H1 (cell line): ENCODE measurements at regions not wholly inside any gene's neighbourhood (a gene's known extent, or its start where the extent isn't known, plus 50 kb on each side); places are given as distances from the start of the nearest gene placed in this dataset.

Experiments used
- CTCF ChIA-PET: fragments of 300-600 bp; sonication (Branson Sonifier 250); formaldehyde crosslinking; loops from one replicate; lab custom pipeline; 2021; ENCODE audit not compliant: partially characterized antibody; lab: Charles Lee
- POLR2A ChIA-PET: fragments of 300-600 bp; sonication (Branson Sonifier 250); formaldehyde crosslinking; loops from one replicate; lab custom pipeline; 2021; ENCODE audit warnings: inconsistent platforms; ENCODE audit not compliant: partially characterized antibody; lab: Charles Lee
- DNase-seq, 2 experiments: peaks; one replicate each; pipeline versions ENCODE4 v3.0.0 to v3.0.0-alpha.2; 2010 to 2022; ENCODE audit warnings: low spot score in 2 of 2, low read depth in 1 of 2, mixed read lengths in 1 of 2
- FAIRE-seq: peaks from 2 replicates; lab custom pipeline; 2011; peaks lifted over from hg19 to GRCh38; lab: Jason Lieb, UNC
- H2AFZ ChIP-seq: 2 replicates; pipeline ENCODE4 v1.8.1; 2012; ENCODE audit warnings: low read length, inconsistent platforms
- H2AK5ac ChIP-seq: 2 replicates; pipeline ENCODE4 v1.6.1; 2013; ENCODE audit warnings: low read depth, low read length
- H2BK120ac ChIP-seq: replicated peaks from 2 replicates; pipeline ENCODE3; 2013; ENCODE audit warnings: low read depth, low read length, inconsistent platforms
- H2BK12ac ChIP-seq: 2 replicates; pipeline ENCODE4 v1.6.1; 2013; ENCODE audit warnings: low read depth, low read length
- H2BK15ac ChIP-seq: 2 replicates; pipeline ENCODE4 v1.6.1; 2013; ENCODE audit warnings: low read length
- H2BK20ac ChIP-seq: 2 replicates; pipeline ENCODE4 v1.6.1; 2013; ENCODE audit warnings: low read length
- H2BK5ac ChIP-seq: 2 replicates; pipeline ENCODE4 v1.6.1; 2013; ENCODE audit warnings: low read depth, low read length
- H3K14ac ChIP-seq: 2 replicates; pipeline ENCODE4 v1.6.1; 2013; ENCODE audit warnings: inconsistent platforms; ENCODE audit not compliant: insufficient read length
- H3K18ac ChIP-seq: 2 replicates; pipeline ENCODE4 v1.6.1; 2013; ENCODE audit warnings: low read length; ENCODE audit errors: extremely low read depth
- H3K23ac ChIP-seq: 2 replicates; pipeline ENCODE4 v1.6.1; 2013; ENCODE audit warnings: inconsistent platforms; ENCODE audit not compliant: insufficient read length
- H3K23me2 ChIP-seq: 2 replicates; pipeline ENCODE4 v1.6.1; 2013; ENCODE audit warnings: low read depth, low read length
- H3K27ac ChIP-seq: 2 replicates; pipeline ENCODE4 v1.6.1; 2011; ENCODE audit warnings: low read depth, low read length, inconsistent platforms
- H3K27me3 ChIP-seq, 4 experiments: replicated peaks in 1 of 4; 1 replicate in 1 of 4; 2 replicates in 3 of 4; pipeline versions ENCODE4 v1.6.1 to v1.8.1; 2011 to 2013; ENCODE audit warnings: low read length in 3 of 4, mild to moderate bottlenecking in 3 of 4, inconsistent platforms in 2 of 4, mixed read lengths in 2 of 4, moderate library complexity in 1 of 4; ENCODE audit not compliant: control insufficient read depth in 3 of 4, insufficient read depth in 3 of 4; ENCODE audit errors: extremely low read depth in 1 of 4
- H3K36me3 ChIP-seq, 4 experiments: 2 replicates each; pipeline versions ENCODE4 v1.6.1 to v1.8.1; 2011 to 2013; ENCODE audit warnings: mild to moderate bottlenecking in 4 of 4, low read length in 3 of 4, moderate library complexity in 2 of 4, control low read depth in 1 of 4, inconsistent platforms in 1 of 4; ENCODE audit not compliant: insufficient read depth in 4 of 4, control insufficient read depth in 2 of 4
- H3K4ac ChIP-seq: replicated peaks from 2 replicates; pipeline ENCODE3; 2013; ENCODE audit warnings: low read length, low read depth, mixed read lengths, inconsistent platforms; ENCODE audit not compliant: insufficient read length
- H3K4me1 ChIP-seq, 4 experiments: replicated peaks in 1 of 4; 1 replicate in 1 of 4; 2 replicates in 3 of 4; pipeline versions ENCODE4 v1.6.1 to v1.8.1; 2011 to 2013; ENCODE audit warnings: low read length in 3 of 4, inconsistent platforms in 2 of 4, mixed read lengths in 1 of 4; ENCODE audit not compliant: insufficient read depth in 4 of 4, control insufficient read depth in 3 of 4
- H3K4me2 ChIP-seq, 2 experiments: 2 replicates each; pipeline versions ENCODE4 v1.6.1 to v1.8.1; 2011 to 2013; ENCODE audit warnings: low read depth in 2 of 2, low read length in 2 of 2, control low read depth in 1 of 2, inconsistent platforms in 1 of 2, mild to moderate bottlenecking in 1 of 2; ENCODE audit not compliant: insufficient read depth in 1 of 2
- H3K4me3 ChIP-seq, 4 experiments: fragments of 200-600, 300-600 bp in 1 of 4; sonication (generic), shearing (Covaris generic), sonication (Bioruptor Twin) in 1 of 4; 2 replicates each; pipeline versions ENCODE4 v1.5.1 to v1.8.1; 2011 to 2016; ENCODE audit warnings: low read length in 4 of 4, low read depth in 3 of 4, control low read depth in 2 of 4, inconsistent platforms in 2 of 4, mild to moderate bottlenecking in 2 of 4, mixed read lengths in 1 of 4, moderate library complexity in 1 of 4; ENCODE audit not compliant: insufficient read depth in 2 of 4; ENCODE audit errors: extremely low read depth in 1 of 4
- H3K56ac ChIP-seq: replicated peaks from 2 replicates; pipeline ENCODE3; 2013; ENCODE audit warnings: low read depth, mild to moderate bottlenecking, mixed read lengths, low read length, inconsistent platforms; ENCODE audit not compliant: insufficient read length
- H3K79me1 ChIP-seq: 2 replicates; pipeline ENCODE4 v1.6.1; 2013; ENCODE audit warnings: low read depth, low read length, control low read depth
- H3K79me2 ChIP-seq, 2 experiments: 2 replicates each; pipeline versions ENCODE4 v1.6.1 to v1.8.1; 2012 to 2013; ENCODE audit warnings: low read length in 2 of 2, mild to moderate bottlenecking in 2 of 2, inconsistent platforms in 1 of 2; ENCODE audit not compliant: insufficient read depth in 2 of 2, control insufficient read depth in 1 of 2
- H3K9ac ChIP-seq, 4 experiments: replicated peaks in 1 of 4; 1 replicate in 1 of 4; 2 replicates in 3 of 4; pipeline versions ENCODE4 v1.6.1 to v1.8.1; 2011 to 2013; ENCODE audit warnings: low read depth in 3 of 4, low read length in 3 of 4, control low read depth in 2 of 4, mild to moderate bottlenecking in 2 of 4, moderate library complexity in 2 of 4, inconsistent platforms in 1 of 4; ENCODE audit errors: extremely low read depth in 1 of 4
- H3K9me3 ChIP-seq, 2 experiments: 2 replicates each; pipeline versions ENCODE4 v1.6.1 to v1.8.1; 2012 to 2013; ENCODE audit warnings: mild to moderate bottlenecking in 2 of 2, moderate library complexity in 2 of 2, control low read depth in 1 of 2, inconsistent platforms in 1 of 2, low read depth in 1 of 2, low read length in 1 of 2, mixed read lengths in 1 of 2; ENCODE audit not compliant: insufficient read depth in 2 of 2
- H4K20me1 ChIP-seq, 2 experiments: replicated peaks in 1 of 2; 2 replicates each; pipeline versions ENCODE3 to v1.8.1; 2011 to 2013; ENCODE audit warnings: inconsistent platforms in 2 of 2, low read length in 2 of 2, mild to moderate bottlenecking in 1 of 2; ENCODE audit not compliant: insufficient read depth in 2 of 2, control insufficient read depth in 1 of 2
- H4K5ac ChIP-seq: 2 replicates; pipeline ENCODE4 v1.6.1; 2013; ENCODE audit warnings: low read length, low read depth, mixed read lengths, inconsistent platforms; ENCODE audit not compliant: insufficient read length
- H4K8ac ChIP-seq: 2 replicates; pipeline ENCODE4 v1.8.0; 2013; ENCODE audit warnings: mild to moderate bottlenecking, moderate library complexity, low read length, inconsistent platforms; ENCODE audit not compliant: insufficient read depth; ENCODE audit errors: extremely low read depth
- H4K91ac ChIP-seq: replicated peaks from 2 replicates; pipeline ENCODE3; 2013; ENCODE audit warnings: low read length, mixed read lengths, inconsistent platforms; ENCODE audit not compliant: insufficient read length
- BACH1 ChIP-seq: IDR thresholded peaks from 2 replicates; pipeline ENCODE4 v1.6.1; 2012; ENCODE audit warnings: low read length, improper control_type of control experiment
- BRCA1 ChIP-seq: IDR thresholded peaks from 2 replicates; pipeline ENCODE4 v1.6.1; 2012; ENCODE audit warnings: low read depth, low read length, improper control_type of control experiment
- CBX8 ChIP-seq: fragments of 300-800, 300-1000 bp; sonication (generic); IDR thresholded peaks from 2 replicates; pipeline ENCODE4 v1.7.1; 2016; ENCODE audit warnings: low read depth, low read length, borderline replicate concordance
- CHD1 ChIP-seq: IDR thresholded peaks from 2 replicates; pipeline ENCODE4 v1.6.1; 2012; ENCODE audit warnings: low read depth, low read length, improper control_type of control experiment
- CHD2 ChIP-seq: IDR thresholded peaks from 2 replicates; pipeline ENCODE4 v1.6.1; 2012; ENCODE audit warnings: low read length, improper control_type of control experiment
- GTF2F1 ChIP-seq: IDR thresholded peaks from 2 replicates; pipeline ENCODE4 v1.6.1; 2012; ENCODE audit warnings: low read depth, low read length, improper control_type of control experiment, borderline replicate concordance
- HDAC6 ChIP-seq: IDR thresholded peaks from one replicate; pipeline ENCODE4 v1.7.1; 2012; ENCODE audit warnings: low read depth, mild to moderate bottlenecking, inconsistent platforms, low read length, moderate library complexity
- POLR2A ChIP-seq, 2 experiments: IDR thresholded peaks; 1 replicate in 1 of 2; 2 replicates in 1 of 2; pipeline ENCODE4 v1.6.1; 2011; ENCODE audit warnings: low read depth in 2 of 2, low read length in 2 of 2, mild to moderate bottlenecking in 2 of 2; ENCODE audit errors: control extremely low read depth in 1 of 2
- RFX5 ChIP-seq: IDR thresholded peaks from 2 replicates; pipeline ENCODE4 v1.6.1; 2011; ENCODE audit warnings: low read depth, low read length, improper control_type of control experiment, borderline replicate concordance
- TAF7 ChIP-seq: optimal IDR thresholded peaks from 2 replicates; pipeline ENCODE3; 2011; ENCODE audit warnings: low read depth, mild to moderate bottlenecking, inconsistent platforms, low read length, moderate library complexity, borderline replicate concordance
- TBP ChIP-seq: IDR thresholded peaks from 2 replicates; pipeline ENCODE4 v1.6.1; 2011; ENCODE audit warnings: low read depth, low read length, improper control_type of control experiment
- YY1 ChIP-seq: IDR thresholded peaks from 2 replicates; pipeline ENCODE4 v1.6.1; 2011; ENCODE audit warnings: low read depth, mild to moderate bottlenecking, low read length
- WGBS, 2 experiments: shearing (Covaris generic) in 1 of 2; methylation state at CpG; one replicate each; pipeline versions ENCODE4 v1.1.6 to v1.1.7; 2013 to 2015; ENCODE audit warnings: low lambda C conversion rate in 2 of 2, mixed read lengths in 2 of 2, inconsistent platforms in 1 of 2, low coverage in 1 of 2, missing lambda C conversion rate in 1 of 2; ENCODE audit not compliant: insufficient replicate concordance in 2 of 2, insufficient coverage in 1 of 2, insufficient read length in 1 of 2; ENCODE audit errors: extremely low coverage in 1 of 2, missing lambda C conversion rate in 1 of 2; 5-methylcytosine and 5-hydroxymethylcytosine counted together
- TF ChIP-seq, protein P1 (sequence below): IDR thresholded peaks from 2 replicates; pipeline ENCODE4 v1.6.1; 2012; ENCODE audit warnings: low read length, inconsistent platforms
- TF ChIP-seq, protein P2 (sequence below): IDR thresholded peaks from 2 replicates; pipeline ENCODE4 v1.6.1; 2011; ENCODE audit warnings: low read length, improper control_type of control experiment

DNA sequence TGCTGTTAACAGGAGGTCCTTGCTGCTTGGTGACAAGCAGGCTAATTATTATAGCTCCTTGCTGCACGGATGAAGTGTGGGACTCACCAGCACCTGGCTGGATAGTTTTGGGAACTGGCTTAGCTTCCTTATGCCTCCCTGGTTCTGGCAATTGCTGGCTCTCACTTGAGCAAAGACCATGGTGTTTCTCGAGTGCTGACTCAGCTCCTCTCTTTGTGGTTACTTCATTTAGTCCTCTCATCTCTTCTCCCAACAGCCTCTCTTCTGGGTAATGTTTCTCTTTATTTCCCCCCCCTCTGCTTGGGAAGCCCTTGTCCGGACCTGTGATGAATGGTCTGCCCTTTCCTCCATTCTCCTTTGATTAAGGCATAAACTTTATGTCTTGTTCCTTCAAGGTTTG lies 100.4 kb downstream of the CBLL2 start:
- H3K27me3 ChIP-seq, result no peaks in the 10 kb centered on the region
- H3K79me2 ChIP-seq, result no peaks in the 10 kb centered on the region
- FAIRE-seq, result no peak
- H4K8ac ChIP-seq, result no peak overlapping the region
- no peaks in the 10 kb centered on the region for H3K23me2 ChIP-seq
- no peak overlapping the region for H2AK5ac ChIP-seq
- CTCF ChIA-PET, result no interaction called here
- no peak overlapping the region for H2BK120ac ChIP-seq
- H3K9me3 ChIP-seq, result no peaks in the 10 kb centered on the region
- no peak overlapping the region for H3K23ac ChIP-seq
- no peak for DNase-seq
- H3K4ac ChIP-seq, result no peak overlapping the region
- H3K4me3 ChIP-seq, result no peak overlapping the region
- H3K18ac ChIP-seq, result no peak overlapping the region
- no peak overlapping the region for H2BK5ac ChIP-seq
- H3K27ac ChIP-seq, result no peak overlapping the region
- no peak overlapping the region for H2AFZ ChIP-seq
- no peaks in the 10 kb centered on the region for H3K79me1 ChIP-seq
- no peak overlapping the region for H3K14ac ChIP-seq
- H3K4me1 ChIP-seq, result no peaks in the 10 kb centered on the region
- no peak overlapping the region for H2BK15ac ChIP-seq
- no peaks in the 10 kb centered on the region for H3K36me3 ChIP-seq
- no peak overlapping the region for H3K9ac ChIP-seq
- POLR2A ChIA-PET, result no interaction called here
- no peak overlapping the region for H3K4me2 ChIP-seq
- no peak overlapping the region for H3K56ac ChIP-seq
- no peak overlapping the region for H2BK20ac ChIP-seq
- no peak overlapping the region for H2BK12ac ChIP-seq
- 75% methylated on average over 1 of the region's 3 CpGs; no CpG with 5 or more reads in 1 of the 2 experiments for WGBS, 2 experiments
- no peak overlapping the region for H4K5ac ChIP-seq
- H4K91ac ChIP-seq, result no peak overlapping the region
- no peaks in the 10 kb centered on the region for H4K20me1 ChIP-seq
- TF ChIP-seq YY1, result no peak
- TF ChIP-seq TBP, result no peak
- TF ChIP-seq HDAC6, result no peak
- TF ChIP-seq TAF7, result no peak
- TF ChIP-seq POLR2A (IDR thresholded peaks at IDR 0.05; ENCODE audit: control extremely low read depth in 1 of 2, low read depth in 2 of 2, low read length in 2 of 2), result no peak
- no peak for TF ChIP-seq CBX8
- no peak for TF ChIP-seq BRCA1
- TF ChIP-seq, protein P1, sequence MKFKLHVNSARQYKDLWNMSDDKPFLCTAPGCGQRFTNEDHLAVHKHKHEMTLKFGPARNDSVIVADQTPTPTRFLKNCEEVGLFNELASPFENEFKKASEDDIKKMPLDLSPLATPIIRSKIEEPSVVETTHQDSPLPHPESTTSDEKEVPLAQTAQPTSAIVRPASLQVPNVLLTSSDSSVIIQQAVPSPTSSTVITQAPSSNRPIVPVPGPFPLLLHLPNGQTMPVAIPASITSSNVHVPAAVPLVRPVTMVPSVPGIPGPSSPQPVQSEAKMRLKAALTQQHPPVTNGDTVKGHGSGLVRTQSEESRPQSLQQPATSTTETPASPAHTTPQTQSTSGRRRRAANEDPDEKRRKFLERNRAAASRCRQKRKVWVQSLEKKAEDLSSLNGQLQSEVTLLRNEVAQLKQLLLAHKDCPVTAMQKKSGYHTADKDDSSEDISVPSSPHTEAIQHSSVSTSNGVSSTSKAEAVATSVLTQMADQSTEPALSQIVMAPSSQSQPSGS, result no peak
- TF ChIP-seq BACH1, result no peak
- TF ChIP-seq RFX5, result no peak
- TF ChIP-seq GTF2F1, result no peak
- TF ChIP-seq, protein P2, sequence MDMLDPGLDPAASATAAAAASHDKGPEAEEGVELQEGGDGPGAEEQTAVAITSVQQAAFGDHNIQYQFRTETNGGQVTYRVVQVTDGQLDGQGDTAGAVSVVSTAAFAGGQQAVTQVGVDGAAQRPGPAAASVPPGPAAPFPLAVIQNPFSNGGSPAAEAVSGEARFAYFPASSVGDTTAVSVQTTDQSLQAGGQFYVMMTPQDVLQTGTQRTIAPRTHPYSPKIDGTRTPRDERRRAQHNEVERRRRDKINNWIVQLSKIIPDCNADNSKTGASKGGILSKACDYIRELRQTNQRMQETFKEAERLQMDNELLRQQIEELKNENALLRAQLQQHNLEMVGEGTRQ, result no peak
- no peak for TF ChIP-seq CHD1
- TF ChIP-seq CHD2, result no peak
